ENCODE measurements at regions not wholly inside any gene's neighbourhood (a gene's known extent, or its start where the extent isn't known, plus 50 kb on each side); places are given as distances from the start of the nearest gene placed in this dataset.

GRCh38 chr7:113715981-113716856 lies 202.6 kb downstream of the PPP1R3A start:
- TF ChIP-seq CTCF (IDR thresholded peaks at IDR 0.05) (no peak), POLR2A (IDR thresholded peaks at IDR 0.05) (no peak)
- Histone ChIP-seq H3K27ac (no peak overlapping the region), H3K27me3 (no peaks in the 10 kb centered on the region), H3K4me1 (replicated peaks in 1 of 2) (no peaks in the 10 kb centered on the region), H3K36me3 (replicated peaks in 1 of 2) (no peaks in the 10 kb centered on the region), H3K4me3 (no peak overlapping the region), H3K9me3 (replicated peaks in 1 of 3) (peaks cover 0 to 3% (median 0%) of the 10 kb centered on the region in 3 donors)
- DNase-seq: no peak
- 52 to 58% (median 54%) methylated on average over 8 of the region's 8 CpGs for WGBS, 4 donors
- intact Hi-C loops (cut with DNase I): no loop called here

- Histone ChIP-seq H3K4me1 (replicated peaks in 1 of 2) (no peaks in the 10 kb centered on the region), H3K27me3 (no peaks in the 10 kb centered on the region), H3K9me3 (replicated peaks in 1 of 3) (peaks cover 0 to 4% (median 0%) of the 10 kb centered on the region in 3 donors), H3K27ac (no peak overlapping the region), H3K4me3 (no peak overlapping the region), H3K36me3 (replicated peaks in 1 of 2) (no peaks in the 10 kb centered on the region)
- 2 to 76% (median 27%) methylated on average over 1 of the region's 1 CpG for WGBS, 4 donors
- TF ChIP-seq POLR2A (IDR thresholded peaks at IDR 0.05): no peak
- no peak for TF ChIP-seq CTCF (IDR thresholded peaks at IDR 0.05)
- intact Hi-C loops (cut with DNase I): no loop called here
- no peak for DNase-seq
These were observed 203.5 kb downstream of the PPP1R3A start for GRCh38 chr7:113715262-113715661.

- no peak overlapping the region for H3K27ac ChIP-seq
- DNase-seq: peak; percentile 29 to 60 (median 51)
- H3K36me3 ChIP-seq (replicated peaks in 1 of 2): no peaks in the 10 kb centered on the region
- H3K4me1 ChIP-seq (replicated peaks in 1 of 2): no peaks in the 10 kb centered on the region
- H3K4me3 ChIP-seq: no peak overlapping the region
- no peaks in the 10 kb centered on the region for H3K27me3 ChIP-seq
- TF ChIP-seq POLR2A (IDR thresholded peaks at IDR 0.05) (no peak), CTCF (IDR thresholded peaks at IDR 0.05) (peak; percentile 62 to 97 (median 72))
- 42 to 46% (median 43%) methylated on average over 4 of the region's 4 CpGs for WGBS, 4 donors
- H3K9me3 ChIP-seq (replicated peaks in 1 of 3): peaks cover 0 to 4% (median 0%) of the 10 kb centered on the region in 3 donors
- intact Hi-C loops (cut with DNase I): no loop called here
These were observed 208.3 kb downstream of the PPP1R3A start for GRCh38 chr7:113710310-113711096.

GRCh38 chr7:113705439-113705838 lies 213.4 kb downstream of the PPP1R3A start:
- 87 to 94% (median 92%) methylated on average over 1 of the region's 1 CpG for WGBS, 4 donors
- Histone ChIP-seq H3K4me1 (replicated peaks in 1 of 2) (no peaks in the 10 kb centered on the region), H3K9me3 (replicated peaks in 1 of 3) (no peaks in the 10 kb centered on the region), H3K4me3 (no peak overlapping the region), H3K27ac (no peak overlapping the region), H3K27me3 (no peaks in the 10 kb centered on the region), H3K36me3 (replicated peaks in 1 of 2) (no peaks in the 10 kb centered on the region)
- DNase-seq: no peak
- intact Hi-C loops (cut with DNase I): no loop called here
- TF ChIP-seq CTCF (IDR thresholded peaks at IDR 0.05) (no peak), POLR2A (IDR thresholded peaks at IDR 0.05) (no peak)
